HG03175 (cell line): ENCODE measurements at regions not wholly inside any gene's neighbourhood (a gene's known extent, or its start where the extent isn't known, plus 50 kb on each side); places are given as distances from the start of the nearest gene placed in this dataset.
"Not testable (repeated sequence)": the region's sequence is repeated elsewhere in the genome, so short reads cannot be mapped to it uniquely, and the experiment has no call there.

Experiments
- ATAC-seq: cut with Tn5 transposase; IDR thresholded peaks from one replicate; pipeline ENCODE4 v1.9.1; 2021; ENCODE audit warnings: mild to moderate bottlenecking, moderate library complexity; ENCODE audit not compliant: unreplicated experiment

DNA sequence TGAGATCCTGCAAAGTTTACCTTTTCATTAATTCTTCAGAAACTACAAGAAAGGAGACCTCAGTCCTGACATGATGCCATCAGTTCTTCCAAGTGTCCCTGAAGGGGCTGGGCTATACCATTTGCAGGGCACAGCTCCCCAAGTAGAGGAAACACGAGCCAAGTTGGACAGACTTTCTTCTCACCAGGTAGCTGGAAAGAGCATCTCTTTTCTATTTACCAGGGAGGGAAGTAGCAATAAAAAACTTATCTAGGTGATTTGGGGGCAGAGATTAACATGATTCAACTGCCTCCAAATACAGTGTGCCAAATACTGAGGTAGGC lies 103.9 kb upstream of the KCND3 start:
- no peak for ATAC-seq

DNA sequence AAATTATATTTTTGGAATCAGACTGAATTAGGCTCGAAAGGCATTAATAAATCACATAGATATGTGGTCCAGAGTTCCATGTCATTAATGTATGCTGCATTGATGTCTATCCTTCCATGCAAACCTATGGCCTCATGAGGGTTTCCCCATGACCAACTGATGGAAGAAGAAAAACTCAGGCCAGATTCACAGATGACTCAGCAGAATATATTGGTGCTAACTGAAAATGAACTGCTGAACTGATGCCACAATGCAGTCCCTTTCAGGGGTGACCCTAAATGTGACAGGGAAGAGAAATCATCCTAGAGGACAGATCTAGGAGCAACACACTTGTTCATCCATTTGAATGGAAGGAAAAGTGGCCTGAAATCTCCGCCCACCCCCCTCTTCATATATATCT lies 110.5 kb upstream of the KCND3 start:
- ATAC-seq: no peak

DNA sequence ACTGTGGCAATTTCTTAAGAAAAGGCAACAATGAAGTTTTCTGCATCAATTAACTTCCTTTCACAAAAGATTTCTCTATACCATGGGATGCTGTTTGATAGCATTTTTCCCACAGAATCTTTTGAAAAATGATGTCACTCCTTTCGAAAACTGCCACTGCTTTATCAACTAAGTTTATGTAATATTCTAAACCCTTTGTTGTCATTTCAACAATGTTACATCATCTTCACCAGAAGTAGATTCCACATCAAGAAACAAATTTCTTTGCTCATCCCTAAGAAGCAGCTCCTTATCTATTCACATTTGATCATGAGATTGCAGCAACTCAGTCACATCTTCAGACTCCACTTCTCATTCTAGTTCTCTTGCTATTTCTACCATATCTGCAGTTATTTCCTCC lies 116.1 kb upstream of the KCND3 start:
- ATAC-seq: no peak

DNA sequence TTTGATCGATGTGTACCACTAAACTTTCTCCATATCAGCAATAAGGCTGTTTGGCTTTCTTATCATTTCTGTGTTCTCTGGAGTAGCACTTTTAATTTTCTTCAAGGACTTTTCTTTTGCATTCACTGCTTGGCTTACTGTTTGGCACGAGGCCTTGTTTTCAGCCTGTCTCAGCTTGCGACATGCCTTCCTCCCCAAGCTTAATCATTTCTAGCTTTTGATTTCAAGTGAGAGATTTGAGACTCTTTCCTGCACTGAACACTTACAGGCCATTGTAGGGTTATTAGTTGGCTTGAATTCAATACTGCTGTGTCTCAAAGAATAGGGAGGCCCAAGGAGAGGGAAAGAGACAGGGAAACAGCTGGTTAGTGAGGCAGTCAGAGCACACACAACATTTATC lies 120.6 kb upstream of the KCND3 start:
- ATAC-seq: no peak

DNA sequence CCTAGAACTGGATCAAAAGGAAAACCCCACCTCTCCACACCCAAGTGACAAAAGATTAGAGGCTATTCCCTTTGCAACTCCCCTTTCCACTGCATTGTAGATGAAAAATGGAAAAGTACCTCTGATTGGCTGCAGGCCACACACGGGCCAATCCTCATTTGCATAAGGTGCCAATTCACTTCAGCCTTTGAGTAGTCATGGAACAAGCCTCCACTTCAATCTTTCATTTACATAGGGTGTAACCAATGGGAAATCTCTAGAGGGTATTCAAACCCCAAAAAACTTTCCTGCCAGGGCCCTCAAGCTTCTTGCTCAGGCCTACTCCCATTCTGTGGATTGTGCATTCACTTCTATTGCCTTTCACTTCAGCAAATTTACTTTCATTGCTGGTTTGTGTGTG lies 122.3 kb upstream of the KCND3 start:
- no peak for ATAC-seq

DNA sequence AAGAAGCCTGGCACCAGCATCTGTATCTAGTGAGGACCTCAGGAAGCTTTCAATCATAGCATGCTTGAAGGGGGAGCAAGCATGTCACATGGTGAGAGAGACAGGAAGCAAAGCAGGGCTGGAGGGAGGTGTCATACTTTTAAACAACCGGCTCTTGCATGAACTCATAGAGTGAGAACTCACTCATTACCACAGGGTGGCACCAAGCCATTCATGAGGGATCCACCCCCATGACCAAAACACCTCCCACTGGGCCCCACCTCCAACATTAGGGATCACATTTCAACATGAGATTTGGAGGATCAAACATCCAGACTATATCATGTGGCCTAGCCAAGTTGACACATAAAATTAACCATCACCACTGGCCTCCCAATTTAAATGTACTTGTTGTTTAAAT lies 125.1 kb upstream of the KCND3 start:
- ATAC-seq: no peak

DNA sequence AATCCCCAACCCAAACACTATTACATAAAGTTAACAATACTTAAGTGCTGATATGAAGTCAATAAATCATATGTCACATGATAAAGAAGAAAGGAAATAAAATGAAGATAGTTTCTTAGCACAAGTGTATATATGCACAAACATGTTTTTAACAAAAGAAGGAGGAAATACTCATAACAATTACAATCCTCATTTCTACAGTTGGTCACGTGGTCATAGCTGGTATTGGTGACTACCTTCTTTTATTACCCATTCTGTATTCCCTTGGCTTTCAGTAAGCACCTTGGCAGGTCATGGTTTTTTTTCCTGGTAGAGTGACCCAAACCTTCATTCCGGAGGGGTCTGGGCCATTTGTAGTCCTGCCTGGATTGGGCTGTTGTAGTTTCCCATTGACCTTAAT lies 137.1 kb upstream of the KCND3 start:
- no peak for ATAC-seq

DNA sequence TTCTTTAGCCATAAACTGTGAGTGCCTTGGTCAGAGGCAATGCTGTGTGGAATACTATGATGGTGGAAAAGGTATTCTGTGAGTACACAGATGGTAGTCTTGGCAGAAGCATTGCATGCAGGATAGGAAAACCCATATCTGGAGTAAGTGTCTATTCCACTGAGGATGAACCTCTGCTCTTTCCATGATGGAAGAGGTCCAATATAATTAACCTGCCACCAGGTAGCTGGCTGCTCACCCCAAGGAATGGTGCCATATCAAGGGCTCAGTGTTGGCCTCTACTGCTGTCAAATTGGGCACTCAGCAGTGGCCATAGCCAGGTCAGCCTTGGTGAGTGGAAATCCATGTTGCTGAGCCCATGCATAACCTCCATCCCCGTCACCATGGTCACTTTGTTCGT lies 138.1 kb upstream of the KCND3 start:
- ATAC-seq: not testable (repeated sequence)

DNA sequence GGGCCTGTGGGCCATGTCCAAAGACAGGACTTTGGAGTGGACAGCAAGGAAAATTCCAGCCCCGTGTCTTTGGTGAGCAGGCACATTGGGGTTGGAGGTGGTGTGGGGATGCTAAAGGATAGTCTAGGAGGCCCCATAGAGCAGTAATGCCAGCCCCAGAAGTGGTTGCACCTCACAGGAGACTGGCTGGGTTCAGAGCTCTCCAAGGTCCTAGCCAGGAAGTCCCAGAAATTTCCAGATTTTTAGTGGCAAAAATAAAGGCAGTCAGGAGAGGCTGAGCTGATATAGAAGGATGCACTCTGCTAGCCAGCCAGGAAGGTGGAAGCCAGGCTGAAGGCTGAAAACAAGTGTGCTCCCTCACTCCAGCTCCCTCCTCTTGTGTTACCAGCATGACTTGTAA lies 144.0 kb upstream of the KCND3 start:
- ATAC-seq: no peak

DNA sequence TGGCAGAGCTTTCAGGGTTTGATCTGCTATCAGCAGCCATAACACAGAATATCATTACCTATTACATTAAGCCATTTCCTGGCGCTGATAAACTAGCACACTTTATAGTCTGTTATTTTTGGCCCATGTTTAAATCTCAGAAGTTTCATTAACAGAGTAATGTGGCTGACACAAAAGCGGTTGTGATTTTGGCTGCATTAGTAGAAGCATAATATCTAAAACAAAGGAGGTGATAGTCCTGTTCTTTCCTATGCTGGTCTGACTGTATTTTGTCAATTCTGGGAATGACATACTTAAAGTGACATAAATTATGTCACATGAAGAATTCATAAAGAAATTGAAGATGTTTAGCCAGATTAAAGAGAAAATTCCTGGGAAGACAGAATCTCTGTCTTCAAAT lies 151.3 kb upstream of the KCND3 start:
- ATAC-seq: no peak

DNA sequence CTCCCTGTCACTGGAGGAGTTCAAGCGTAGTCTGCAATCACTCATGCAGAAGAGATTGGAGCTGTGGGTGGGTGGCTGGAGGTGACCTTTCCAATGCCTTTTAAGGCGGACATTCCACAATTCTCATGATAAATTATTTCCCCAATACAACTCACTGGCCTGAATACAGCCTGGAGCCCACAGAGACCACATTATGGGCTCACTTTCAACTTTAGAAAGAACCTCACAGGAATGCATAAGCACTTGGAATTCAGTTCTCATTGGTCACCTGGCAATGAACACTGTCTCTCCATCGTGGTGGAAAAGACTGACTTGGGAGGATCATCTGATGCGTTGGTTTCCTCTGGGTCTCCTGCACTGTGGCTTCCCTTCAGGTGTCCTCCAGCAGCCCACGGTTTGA lies 151.8 kb upstream of the KCND3 start:
- no peak for ATAC-seq

DNA sequence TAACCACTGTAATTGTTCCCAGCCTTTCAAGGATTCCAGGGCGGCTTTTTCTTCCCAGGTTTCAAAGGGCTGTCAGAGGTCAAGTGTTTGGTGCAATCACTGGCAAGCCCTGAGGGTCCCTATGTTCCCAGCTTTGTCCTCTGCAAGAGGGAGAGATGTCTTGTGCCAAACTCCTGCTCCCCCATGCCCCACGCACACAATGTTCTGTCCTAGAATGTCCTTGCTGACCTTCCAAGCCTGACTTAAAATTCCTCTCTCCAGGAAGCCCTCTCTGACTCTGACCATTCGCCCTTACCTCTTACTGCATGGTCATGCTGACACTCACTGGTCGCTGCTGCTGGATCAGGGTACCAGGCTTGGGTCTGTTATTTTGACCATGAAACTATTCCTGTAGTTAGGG lies 152.5 kb upstream of the KCND3 start:
- ATAC-seq: no peak

DNA sequence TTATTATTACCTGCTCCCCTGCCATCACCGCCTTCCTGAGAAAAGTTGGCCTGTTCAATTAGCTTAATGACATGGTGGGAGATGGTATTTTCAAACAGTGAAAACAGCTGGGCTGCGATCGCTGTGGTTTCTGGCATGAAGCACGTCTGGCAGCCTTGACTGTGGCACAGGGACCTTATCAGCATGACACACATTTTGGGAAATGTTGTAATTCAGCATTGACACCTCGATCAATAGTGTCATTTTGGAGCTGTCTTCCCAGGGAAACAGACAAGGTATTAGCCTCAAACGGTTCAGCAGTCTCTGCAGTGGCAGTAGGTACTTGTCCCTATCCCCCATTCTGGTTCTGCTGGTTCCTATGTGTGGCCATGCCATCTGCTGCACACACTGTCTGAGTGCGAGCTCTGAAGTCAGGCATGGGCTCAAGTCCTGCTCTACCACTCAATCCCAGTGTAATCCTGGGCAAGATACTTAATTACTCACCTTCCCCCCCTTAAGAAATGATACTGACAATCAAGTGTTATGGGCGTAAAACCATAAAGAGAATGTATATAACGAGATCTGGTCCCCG lies 154.5 kb upstream of the KCND3 start:
- ATAC-seq: no peak

DNA sequence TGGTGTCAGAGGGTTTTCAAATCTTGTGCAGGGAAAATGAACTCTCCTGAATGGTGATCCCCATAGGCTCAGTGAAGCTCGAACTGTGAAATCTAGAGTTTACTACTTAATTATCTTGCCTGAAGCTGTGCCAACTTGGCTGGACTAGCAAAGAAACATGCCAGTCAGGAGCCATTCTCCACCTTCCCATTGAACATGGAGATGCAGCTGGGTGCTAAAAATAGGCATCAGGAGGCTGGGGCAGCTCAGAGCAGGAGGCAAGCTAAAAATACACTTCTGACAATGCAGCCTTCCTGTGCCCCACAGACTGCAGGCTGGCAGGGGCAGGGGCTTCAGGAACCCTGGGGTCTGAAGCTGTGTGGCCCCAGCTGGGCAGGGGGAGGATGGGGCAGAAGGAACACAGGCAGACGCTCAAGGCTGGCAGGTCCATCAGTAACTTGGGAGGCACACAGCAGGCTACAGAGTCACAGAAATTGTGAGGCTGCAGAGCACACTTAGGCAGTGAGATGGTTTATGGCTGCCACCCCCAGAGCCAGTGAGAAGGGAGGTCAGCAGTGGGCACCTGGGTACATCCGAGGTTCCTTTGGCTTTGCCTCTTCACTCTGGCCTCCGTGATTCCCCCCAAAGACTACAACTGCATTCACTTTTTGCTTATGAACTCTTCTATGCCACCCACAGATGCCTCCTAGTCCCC lies 155.4 kb upstream of the KCND3 start:
- ATAC-seq: no peak

DNA sequence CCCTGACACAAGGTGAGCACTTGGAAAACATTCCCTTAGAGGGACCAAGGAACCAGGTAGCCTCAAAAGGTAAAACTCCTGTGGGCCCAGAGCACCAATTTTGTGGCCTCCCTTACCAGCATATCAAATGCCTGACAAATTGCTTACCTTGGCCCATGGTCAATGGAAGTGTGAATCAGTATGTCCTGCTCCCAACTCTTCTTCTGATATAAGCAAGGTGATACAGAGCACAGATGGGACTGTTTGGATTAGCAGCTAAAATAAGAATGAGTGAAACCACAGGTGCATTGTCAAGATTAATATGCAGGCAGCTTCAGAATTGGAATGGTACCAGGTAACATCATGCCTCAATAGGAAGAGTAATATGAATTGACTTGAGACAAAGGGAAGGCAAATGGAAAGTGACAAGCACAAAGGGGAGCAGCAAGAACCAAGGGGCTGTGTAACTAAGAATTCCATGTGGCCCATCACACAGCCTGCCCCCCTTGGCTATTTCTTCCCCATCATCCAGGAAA lies 156.8 kb upstream of the KCND3 start:
- no peak for ATAC-seq

DNA sequence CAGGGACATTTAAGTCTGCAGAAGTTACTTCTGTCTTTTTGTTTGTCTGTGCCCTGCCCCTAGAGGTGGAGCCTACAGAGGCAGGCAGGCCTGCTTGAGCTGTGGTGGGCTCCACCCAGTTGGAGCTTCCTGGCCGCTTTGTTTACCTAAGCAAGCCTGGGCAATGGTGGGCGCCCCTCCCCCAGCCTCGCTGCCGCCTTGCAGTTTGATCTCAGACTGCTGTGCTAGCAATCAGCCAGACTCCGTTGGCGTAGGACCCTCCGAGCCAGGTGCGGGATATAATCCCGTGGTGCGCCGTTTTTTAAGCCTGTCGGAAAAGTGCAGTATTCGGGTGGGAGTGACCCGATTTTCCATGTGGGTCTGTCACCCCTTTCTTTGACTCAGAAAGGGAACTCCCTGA lies 170.7 kb upstream of the KCND3 start:
- not testable (repeated sequence) for ATAC-seq

DNA sequence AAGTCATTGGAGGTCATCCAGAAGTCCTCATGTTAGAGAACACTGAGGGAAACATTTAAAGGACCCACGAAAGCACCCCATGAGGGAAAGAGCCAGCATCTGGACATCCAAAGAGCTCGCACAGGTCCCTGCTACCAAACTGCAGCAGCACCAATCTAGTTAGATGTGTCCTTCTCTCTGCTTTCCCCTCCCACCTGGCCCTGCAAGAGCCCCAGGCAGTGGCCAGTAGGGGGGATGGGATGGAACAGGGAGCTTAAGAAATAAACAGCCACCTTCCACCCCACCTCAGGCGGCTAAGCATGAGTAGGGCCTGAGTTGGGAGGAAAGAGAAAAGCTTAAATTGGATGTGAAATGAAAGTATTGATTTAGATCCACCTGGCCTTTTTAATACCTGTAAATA lies 175.9 kb upstream of the KCND3 start:
- ATAC-seq: no peak

DNA sequence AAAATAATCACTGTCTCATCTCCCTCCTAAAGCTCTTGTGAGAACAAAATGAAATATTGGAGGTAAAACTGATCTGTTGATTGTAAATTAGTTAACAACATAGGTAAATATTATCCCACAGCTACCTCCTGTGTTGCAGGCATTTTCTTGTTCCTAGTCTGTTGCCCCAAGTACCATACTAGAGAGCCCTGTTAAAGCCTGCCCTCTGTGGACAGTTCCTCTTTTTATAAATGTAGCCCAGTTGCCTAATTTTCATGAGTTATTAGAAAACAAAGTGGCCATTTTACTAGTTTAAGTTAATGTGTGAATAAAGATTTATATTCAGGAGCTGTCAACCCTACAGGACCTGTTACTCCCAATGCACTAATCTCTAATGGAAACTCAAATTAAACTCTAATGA lies 180.0 kb upstream of the KCND3 start:
- ATAC-seq: no peak

DNA sequence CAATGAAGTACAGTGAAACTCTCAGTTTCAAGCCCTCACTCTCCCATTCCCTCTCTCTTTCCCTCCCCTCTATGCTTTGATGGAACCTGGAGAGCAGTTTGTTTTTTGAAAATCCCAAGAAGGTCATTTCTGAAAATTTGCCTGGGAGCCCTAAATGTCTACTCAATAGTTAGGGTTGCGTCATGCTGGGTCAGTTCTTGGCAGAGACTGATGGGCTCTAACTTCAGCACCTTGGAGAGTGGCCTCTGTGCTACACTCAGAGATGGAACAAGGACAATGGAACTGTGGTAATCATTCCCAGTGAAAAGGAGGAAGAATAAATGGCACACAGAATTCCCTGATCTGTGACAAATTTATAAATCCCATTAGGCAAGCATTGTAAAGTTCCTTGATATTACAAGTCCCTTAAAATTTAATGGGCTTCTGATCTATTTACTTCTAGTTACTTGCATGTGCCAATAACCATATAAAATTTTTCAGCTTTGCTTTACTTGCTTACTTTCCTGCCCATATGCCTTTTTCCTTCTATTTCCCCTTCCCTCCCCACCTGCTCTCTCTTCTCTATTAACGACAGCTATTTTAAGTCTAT lies 182.9 kb upstream of the KCND3 start:
- no peak for ATAC-seq

DNA sequence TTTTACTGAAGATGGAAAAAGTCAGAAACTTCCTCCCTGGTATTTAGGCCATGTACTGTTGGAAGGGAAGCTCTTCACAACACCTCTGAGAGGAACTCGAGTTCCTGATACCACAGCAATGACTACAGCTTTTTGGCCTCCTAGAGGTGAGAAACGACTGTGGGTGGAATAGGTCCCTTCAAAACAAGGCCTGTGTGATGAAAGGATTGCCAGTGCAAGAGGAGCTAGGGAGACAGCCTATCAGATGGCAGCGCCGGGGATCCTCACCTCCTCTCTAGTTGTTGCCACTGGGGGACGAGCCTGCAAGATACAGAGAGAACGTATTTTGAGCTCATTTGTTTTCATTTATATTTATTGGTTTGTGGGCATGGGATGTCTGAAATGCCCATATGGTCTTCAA lies 187.8 kb upstream of the KCND3 start:
- ATAC-seq: no peak

DNA sequence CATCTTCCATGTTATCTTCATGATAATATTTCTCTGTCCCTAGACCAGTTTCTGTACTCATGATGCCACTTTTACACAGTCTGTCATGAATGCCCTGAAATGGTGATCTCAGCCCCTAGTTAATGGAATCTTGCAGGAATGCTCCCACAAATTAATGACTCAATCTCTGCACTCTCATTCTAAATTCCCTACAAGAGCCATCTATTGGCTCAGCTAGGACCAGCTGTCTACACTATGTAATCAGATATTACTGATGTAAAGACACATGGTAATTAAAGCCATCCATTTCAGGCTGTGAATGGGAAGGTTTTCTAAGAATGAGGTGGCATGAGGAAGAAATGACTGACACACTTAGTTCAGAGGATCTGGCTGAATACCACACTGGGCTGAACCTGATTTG lies 199.1 kb upstream of the KCND3 start:
- ATAC-seq: no peak

DNA sequence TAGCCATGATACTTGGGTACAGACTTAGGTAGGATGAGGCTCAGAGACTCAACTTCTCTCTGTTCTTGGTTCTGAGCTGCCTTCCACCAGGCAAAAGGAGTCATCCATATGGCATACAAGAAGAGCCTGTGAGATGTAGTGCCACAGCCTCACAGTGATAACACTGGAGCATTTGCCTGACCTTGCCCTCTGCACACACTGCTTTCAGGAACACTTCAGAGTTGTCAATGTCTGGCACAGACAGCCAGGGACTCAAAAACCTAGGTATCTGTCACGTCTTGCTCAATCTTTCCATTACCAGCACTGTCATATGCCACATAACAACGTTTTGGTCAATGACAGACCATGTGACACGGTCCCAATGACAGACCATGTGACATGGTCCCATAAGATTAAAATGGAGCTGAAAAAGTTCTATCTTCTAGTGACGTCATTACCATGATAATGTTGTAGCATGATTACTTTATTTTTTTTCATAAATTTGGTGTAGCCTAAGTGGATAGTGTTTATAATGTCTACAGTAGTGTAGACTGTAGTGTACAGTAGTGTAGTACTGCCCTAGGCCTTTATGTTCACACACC lies 199.9 kb upstream of the CTTNBP2NL start:
- ATAC-seq: no peak
